Esophagus squamous epithelium (tissue), 4 donors: ENCODE measurements at regions not wholly inside any gene's neighbourhood (a gene's known extent, or its start where the extent isn't known, plus 50 kb on each side); places are given as distances from the start of the nearest gene placed in this dataset.

Source experiments
- POLR2A ChIP-seq, 4 donors: fragments of 450-650 bp; IDR thresholded peaks; one replicate each; pipeline ENCODE4 v1.6.1; 2017; ENCODE audit warnings: antibody characterized with exemption in 4 of 4, mild to moderate bottlenecking in 4 of 4, moderate library complexity in 3 of 4
- TF ChIP-seq, protein P1 (sequence below), 6 experiments: fragments of 450-650 bp in 4 of 6; fragments of 200-600 bp in 2 of 6; sonication (generic) in 2 of 6; IDR thresholded peaks; one replicate each; pipeline ENCODE4 v1.5.1; 2016 to 2019; ENCODE audit warnings: antibody characterized with exemption in 6 of 6, mild to moderate bottlenecking in 4 of 6, moderate library complexity in 4 of 6

GRCh38 chr4:14234307-14234706, 606.8 kb upstream of the BOD1L1 start:
- TF ChIP-seq, protein P1, sequence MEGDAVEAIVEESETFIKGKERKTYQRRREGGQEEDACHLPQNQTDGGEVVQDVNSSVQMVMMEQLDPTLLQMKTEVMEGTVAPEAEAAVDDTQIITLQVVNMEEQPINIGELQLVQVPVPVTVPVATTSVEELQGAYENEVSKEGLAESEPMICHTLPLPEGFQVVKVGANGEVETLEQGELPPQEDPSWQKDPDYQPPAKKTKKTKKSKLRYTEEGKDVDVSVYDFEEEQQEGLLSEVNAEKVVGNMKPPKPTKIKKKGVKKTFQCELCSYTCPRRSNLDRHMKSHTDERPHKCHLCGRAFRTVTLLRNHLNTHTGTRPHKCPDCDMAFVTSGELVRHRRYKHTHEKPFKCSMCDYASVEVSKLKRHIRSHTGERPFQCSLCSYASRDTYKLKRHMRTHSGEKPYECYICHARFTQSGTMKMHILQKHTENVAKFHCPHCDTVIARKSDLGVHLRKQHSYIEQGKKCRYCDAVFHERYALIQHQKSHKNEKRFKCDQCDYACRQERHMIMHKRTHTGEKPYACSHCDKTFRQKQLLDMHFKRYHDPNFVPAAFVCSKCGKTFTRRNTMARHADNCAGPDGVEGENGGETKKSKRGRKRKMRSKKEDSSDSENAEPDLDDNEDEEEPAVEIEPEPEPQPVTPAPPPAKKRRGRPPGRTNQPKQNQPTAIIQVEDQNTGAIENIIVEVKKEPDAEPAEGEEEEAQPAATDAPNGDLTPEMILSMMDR (IDR thresholded peaks at IDR 0.05) = no peak
- no peak for TF ChIP-seq POLR2A (IDR thresholded peaks at IDR 0.05)
